Liver (tissue), 3 donors: ENCODE measurements at regions not wholly inside any gene's neighbourhood (a gene's known extent, or its start where the extent isn't known, plus 50 kb on each side); places are given as distances from the start of the nearest gene placed in this dataset.

Experiments
- CTCF ChIP-seq: fragments of 150-350 bp; IDR thresholded peaks from 2 replicates; pipeline ENCODE4 v1.5.1; 2017; ENCODE audit warnings: improper control_type of control experiment, low read depth, low read length; ENCODE audit not compliant: missing input control
- EGR1 ChIP-seq, 2 donors: IDR thresholded peaks; 2 replicates each; pipeline ENCODE4 v1.6.1; 2016 to 2018; ENCODE audit warnings: antibody characterized with exemption in 2 of 2, low read depth in 2 of 2
- FOXA2 ChIP-seq: IDR thresholded peaks from 2 replicates; pipeline ENCODE4 v1.6.1; 2016; ENCODE audit warnings: antibody characterized with exemption
- GABPA ChIP-seq, 2 donors: IDR thresholded peaks in 1 of 2; conservative IDR thresholded peaks in 1 of 2; 2 replicates each; pipeline ENCODE4 v1.6.1; 2016; ENCODE audit warnings: antibody characterized with exemption in 2 of 2, mild to moderate bottlenecking in 1 of 2, moderate library complexity in 1 of 2
- HNF4A ChIP-seq, 2 donors: conservative IDR thresholded peaks; 2 replicates each; pipeline ENCODE4 v1.6.1; 2016; ENCODE audit warnings: antibody characterized with exemption in 2 of 2, mild to moderate bottlenecking in 2 of 2
- MAX ChIP-seq: IDR thresholded peaks from 2 replicates; pipeline ENCODE4 v1.6.1; 2016; ENCODE audit warnings: antibody characterized with exemption
- NR2F2 ChIP-seq: IDR thresholded peaks from 2 replicates; pipeline ENCODE4 v1.6.1; 2016; ENCODE audit warnings: antibody characterized with exemption
- TAF1 ChIP-seq: conservative IDR thresholded peaks from 2 replicates; pipeline ENCODE4 v1.6.1; 2016; ENCODE audit warnings: antibody characterized with exemption, mild to moderate bottlenecking
- YY1 ChIP-seq: IDR thresholded peaks from 2 replicates; pipeline ENCODE4 v1.6.1; 2016; ENCODE audit warnings: antibody characterized with exemption, mild to moderate bottlenecking
- donor health status: healthy.
- donor health status: healthy.

- TF ChIP-seq YY1, result no peak
- TF ChIP-seq GABPA (IDR thresholded peaks at IDR 0.05 in 1 of 2, conservative IDR thresholded peaks at IDR 0.05 in 1 of 2), result no peak
- TF ChIP-seq CTCF, result no peak
- TF ChIP-seq FOXA2, result no peak
- TF ChIP-seq EGR1 (IDR thresholded peaks at IDR 0.05; ENCODE audit: low read depth in 2 of 2), result no peak
- TF ChIP-seq HNF4A (conservative IDR thresholded peaks at IDR 0.05), result no peak
- TF ChIP-seq TAF1, result no peak
- no peak for TF ChIP-seq NR2F2
- no peak for TF ChIP-seq MAX
Observed at GRCh38 chr21:28480470-28480869, 512.2 kb downstream of the LTN1 start.
